HG03108 (cell line): ENCODE measurements at regions not wholly inside any gene's neighbourhood (a gene's known extent, or its start where the extent isn't known, plus 50 kb on each side); places are given as distances from the start of the nearest gene placed in this dataset.

Experiments
- ATAC-seq: cut with Tn5 transposase; IDR thresholded peaks from one replicate; pipeline ENCODE4 v1.9.1; 2021; ENCODE audit warnings: moderate library complexity; ENCODE audit not compliant: unreplicated experiment

DNA sequence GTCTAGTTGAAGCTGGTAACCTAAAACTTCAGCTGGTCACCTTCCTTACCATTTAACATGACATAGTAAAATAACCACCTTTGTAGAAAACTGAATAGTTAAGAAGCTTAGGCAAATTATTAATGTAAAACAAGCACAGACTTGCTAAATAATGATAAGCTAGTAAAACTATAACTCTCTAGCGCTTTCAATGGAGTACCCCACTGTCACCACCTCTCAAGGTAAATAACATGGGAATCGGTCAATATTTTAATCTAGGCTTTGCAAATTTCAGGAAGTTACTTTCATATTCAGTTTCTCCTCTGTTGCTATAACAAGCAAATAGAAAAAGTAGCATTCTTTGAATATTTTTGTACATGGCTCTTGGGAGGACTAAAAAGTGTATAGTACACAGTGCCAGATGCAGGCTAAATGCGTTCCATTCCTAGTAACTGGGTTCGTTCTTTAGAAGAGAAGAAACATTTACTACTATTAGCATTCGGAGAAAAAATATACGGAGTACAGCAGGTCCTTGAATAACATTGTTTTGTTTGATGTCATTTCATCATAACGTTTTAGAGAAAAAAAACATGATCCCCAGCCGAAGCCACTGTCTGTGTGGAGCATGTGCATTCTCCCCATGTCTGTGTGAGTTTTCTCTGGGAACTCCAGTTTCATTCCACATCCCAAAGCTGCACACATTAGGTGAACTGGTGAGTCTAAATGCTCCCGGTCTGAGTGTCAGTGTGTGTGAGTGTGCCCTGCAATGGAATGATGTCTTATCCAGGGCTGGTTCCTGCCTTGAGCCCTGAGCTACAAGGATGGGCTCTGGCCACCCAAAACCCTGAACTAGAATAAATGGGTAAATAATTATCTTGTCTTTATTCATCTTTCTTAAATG lies 52.5 kb downstream of the EPRS1 start:
- no peak for ATAC-seq

DNA sequence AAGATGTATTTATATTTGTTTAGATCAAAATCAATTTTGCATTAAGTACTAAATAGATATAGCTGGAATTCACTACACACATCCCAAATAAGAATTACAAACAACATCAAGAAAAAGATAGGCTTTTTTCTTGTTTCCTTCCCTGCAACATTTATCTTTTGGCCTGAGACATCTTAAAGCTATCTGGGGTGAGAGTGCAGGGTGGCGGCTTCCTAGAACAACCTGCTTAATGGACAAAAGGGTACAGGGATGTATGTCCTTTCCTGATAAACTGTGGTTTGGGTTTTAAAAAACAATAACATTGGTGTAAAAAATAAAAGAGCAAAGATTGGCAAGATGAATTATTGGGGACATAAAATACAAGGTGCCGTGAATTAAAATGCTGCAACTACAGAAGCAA lies 54.4 kb downstream of the EPRS1 start:
- ATAC-seq, result no peak

DNA sequence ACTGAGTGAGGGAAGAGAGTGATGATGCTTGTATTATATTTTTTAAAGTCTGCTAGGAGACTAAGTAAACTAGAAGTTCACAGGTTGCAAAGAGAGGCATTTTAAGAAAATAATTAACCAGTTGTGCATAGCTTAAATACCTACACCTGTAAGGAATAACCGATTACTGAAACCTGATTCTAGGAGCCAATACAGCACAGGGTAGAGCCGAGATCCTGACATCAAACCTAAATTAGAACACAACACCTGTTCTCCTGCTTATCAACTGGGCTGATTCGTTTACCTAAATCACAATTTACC lies 54.8 kb downstream of the EPRS1 start:
- ATAC-seq, result no peak

DNA sequence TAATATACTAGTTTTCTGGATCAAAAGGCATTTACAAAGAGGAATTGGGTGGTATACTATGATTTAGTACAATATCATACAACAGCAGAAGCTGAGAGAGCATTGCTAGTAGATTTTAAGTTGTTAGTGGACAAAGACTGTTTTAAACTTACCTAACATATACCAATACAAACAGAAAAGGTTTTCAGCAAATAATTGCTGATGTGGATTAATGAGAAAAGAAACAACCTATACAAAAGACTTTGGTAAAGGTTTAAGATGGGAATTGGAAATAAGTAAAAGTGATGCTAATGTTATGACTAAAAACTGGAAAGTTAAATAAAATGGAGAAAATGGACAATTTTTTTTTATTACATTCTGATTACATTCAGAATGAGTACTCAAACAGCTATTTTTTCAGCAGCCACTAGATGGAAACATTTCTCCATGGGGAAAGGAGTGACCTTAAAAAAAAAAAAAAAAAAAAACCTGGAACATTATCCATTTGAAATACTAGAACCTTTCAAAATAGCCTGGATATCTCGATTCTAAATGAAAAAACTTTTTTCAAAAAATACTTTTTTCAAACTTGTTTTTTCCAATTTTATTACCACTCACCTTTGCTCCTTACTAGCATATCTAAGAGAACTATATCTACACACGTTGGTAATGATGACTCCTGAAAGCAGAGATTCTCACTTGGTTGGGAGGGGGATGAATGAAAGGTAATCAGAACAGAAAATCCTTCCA lies 55.4 kb downstream of the EPRS1 start:
- no peak for ATAC-seq

DNA sequence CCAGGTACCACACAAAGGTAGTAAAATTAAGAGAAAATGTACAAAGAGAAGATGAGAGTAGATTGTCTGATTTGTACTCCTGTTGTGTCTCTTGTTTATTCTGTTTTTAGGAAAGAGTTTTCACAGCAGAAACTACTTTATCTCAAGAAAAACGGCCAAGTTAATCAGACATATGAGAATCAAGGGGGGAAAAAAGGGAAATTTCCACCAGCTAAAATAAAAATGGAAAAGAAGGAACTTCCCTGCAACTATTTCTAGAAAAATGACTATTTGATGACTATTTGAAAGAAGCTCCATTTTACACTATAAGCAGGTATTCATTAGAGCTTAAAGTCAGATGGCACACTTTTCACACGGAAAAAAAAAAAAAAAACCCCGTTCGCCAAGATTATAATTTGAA lies 56.5 kb downstream of the EPRS1 start:
- ATAC-seq, result no peak

DNA sequence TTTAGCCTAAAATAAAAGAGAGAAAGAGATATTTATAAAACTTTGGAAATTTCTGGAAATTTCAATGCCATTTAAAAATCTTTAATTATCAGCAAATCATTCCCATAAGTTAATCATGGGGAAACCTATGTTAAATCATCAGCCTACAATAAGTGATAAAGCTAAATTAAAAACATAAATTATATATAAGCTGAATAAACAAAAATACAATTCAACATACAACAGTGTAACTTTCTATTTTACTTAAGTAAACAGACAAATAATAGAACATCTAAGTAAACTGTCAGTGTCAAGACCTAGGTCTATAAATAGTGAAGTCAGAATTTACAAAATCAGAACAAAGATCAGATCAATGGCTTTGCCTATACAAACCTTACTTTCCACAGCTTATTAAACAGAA lies 57.5 kb downstream of the EPRS1 start:
- no peak for ATAC-seq

DNA sequence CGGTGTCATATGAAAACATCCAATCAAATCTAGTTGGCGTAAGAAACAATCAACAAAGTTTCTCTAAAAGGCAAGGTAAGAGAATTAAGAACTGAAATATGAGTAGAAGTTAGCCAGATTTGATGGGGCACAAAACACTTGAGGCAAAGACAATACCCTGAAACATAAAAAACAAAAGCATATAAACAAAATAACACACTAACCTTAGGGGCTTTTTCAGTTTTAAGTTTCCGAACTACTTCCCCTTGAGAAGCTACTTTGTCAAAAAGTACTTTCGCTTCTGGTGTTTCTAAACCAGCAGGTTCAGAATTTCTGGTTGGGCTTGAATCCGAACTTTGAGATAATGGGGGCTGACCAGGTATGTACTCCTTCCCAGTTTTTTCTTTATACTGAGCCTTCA lies 57.9 kb downstream of the EPRS1 start:
- peak; percentile 75 for ATAC-seq

DNA sequence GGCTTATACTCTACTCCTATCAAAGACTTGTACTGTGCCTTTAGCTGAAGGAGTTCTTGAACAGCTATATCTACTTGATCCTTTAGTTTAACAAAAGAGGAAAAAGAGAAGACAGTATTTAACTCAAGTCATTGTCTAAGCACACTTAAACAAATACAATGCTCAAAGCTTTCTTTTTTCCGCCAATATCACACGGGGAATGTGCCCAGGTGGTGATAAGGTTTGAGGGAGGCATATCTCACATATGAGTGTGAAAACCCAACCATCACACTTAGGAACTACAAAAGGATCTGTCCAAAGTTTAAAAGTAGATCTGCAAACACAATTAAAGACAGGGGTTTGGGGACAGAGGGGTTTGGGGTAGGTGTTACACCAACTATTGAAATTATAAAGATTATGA lies 59.0 kb upstream of the SLC30A10 start:
- no peak for ATAC-seq

DNA sequence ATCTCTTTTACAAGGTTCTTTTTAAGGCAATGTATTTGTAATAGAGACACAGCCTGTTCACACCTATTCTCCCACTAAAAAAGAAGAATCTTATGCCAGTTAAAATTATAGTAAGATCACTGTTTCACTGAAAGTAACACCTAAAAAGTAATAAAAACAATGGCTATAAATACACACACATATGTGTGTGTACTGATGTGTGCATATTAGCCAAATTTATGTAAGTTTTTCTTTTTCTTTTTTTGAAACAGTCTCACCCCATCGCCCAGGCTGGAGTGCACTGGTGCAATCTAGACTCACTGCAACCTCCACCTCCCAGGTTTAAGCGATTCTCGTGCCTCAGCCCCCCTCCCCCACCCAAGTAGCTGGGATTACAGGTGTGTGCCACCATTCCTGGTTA lies 56.8 kb upstream of the SLC30A10 start:
- peak; percentile 42 for ATAC-seq
